K562 (cell line): ENCODE measurements at regions not wholly inside any gene's neighbourhood (a gene's known extent, or its start where the extent isn't known, plus 50 kb on each side); places are given as distances from the start of the nearest gene placed in this dataset.

ENCODE experiments used
- ATAC-seq: fragments of 200-7000 bp; cut with Tn5 transposase; 3 replicates; pipeline ENCODE4 v1.9.1; 2020; ENCODE audit warnings: moderate library complexity
- BruUV-seq: library from RNA; stranded (reverse); fragments of 400-500 nt; replicated peaks from 2 replicates; lab custom pipeline; 2021; lab: Mats Ljungman, UMichigan
- CTCF ChIA-PET: fragments of 300-600 bp; formaldehyde crosslinking; extraction: SDS; loops from one replicate; lab custom pipeline; 2021; ENCODE audit warnings: low intra/inter-chr PET ratio; lab: Yijun Ruan, JAX
- POLR2A ChIA-PET: fragments of 300-600, 350-650 bp; sonication (Branson Sonifier 250); formaldehyde crosslinking; extraction: SDS; loops from one replicate; lab custom pipeline; 2021; ENCODE audit warnings: antibody characterized with exemption, inconsistent platforms; lab: Yijun Ruan, JAX
- DNase-seq, 4 experiments: peaks; one replicate each; pipeline versions ENCODE4 v3.0.0 to v3.0.0-alpha.2; 2011 to 2018; ENCODE audit warnings: low spot score in 3 of 4, mixed read lengths in 3 of 4; ENCODE audit errors: extremely low read depth in 1 of 4
- FAIRE-seq: peaks from 2 replicates; lab custom pipeline; 2011; peaks lifted over from hg19 to GRCh38; lab: Jason Lieb, UNC
- H2AFZ ChIP-seq: 2 replicates; pipeline ENCODE4 v1.6.0; 2011; ENCODE audit warnings: low read depth, low read length, control low read depth, inconsistent platforms
- H3K27ac ChIP-seq: fragments of 200-600 bp; 3 replicates; pipeline ENCODE4 v1.8.0; 2011; ENCODE audit warnings: low read depth, mild to moderate bottlenecking, control low read depth, inconsistent platforms, low read length, moderate library complexity, mixed read lengths; ENCODE audit errors: extremely low read depth
- H3K27me3 ChIP-seq, 2 experiments: fragments of 300-600 bp in 1 of 2; 2 replicates in 1 of 2; 3 replicates in 1 of 2; pipeline versions ENCODE4 v1.6.0 to v1.8.0; 2011; ENCODE audit warnings: inconsistent platforms in 2 of 2, low read length in 2 of 2, mild to moderate bottlenecking in 1 of 2, mixed read lengths in 1 of 2, moderate library complexity in 1 of 2; ENCODE audit not compliant: control insufficient read depth in 2 of 2, insufficient read depth in 2 of 2
- H3K36me3 ChIP-seq: fragments of 300-600 bp; 3 replicates; pipeline ENCODE4 v1.8.0; 2011; ENCODE audit warnings: mild to moderate bottlenecking, low read length, inconsistent platforms; ENCODE audit not compliant: control insufficient read depth, insufficient read depth
- H3K4me1 ChIP-seq, 2 experiments: fragments of 200-600 bp in 1 of 2; replicated peaks in 1 of 2; 2 replicates in 1 of 2; 3 replicates in 1 of 2; pipeline versions ENCODE4 v1.5.1 to v1.8.0; 2011; ENCODE audit warnings: inconsistent platforms in 2 of 2, low read length in 2 of 2, mild to moderate bottlenecking in 1 of 2, mixed read lengths in 1 of 2, moderate library complexity in 1 of 2; ENCODE audit not compliant: control insufficient read depth in 2 of 2, insufficient read depth in 2 of 2
- H3K4me2 ChIP-seq: 2 replicates; pipeline ENCODE4 v1.6.1; 2011; ENCODE audit warnings: low read length, control low read depth, inconsistent platforms, mixed read lengths; ENCODE audit not compliant: insufficient read depth
- H3K4me3 ChIP-seq: fragments of 200-600 bp; sonication (generic), shearing (Covaris generic); 2 replicates; pipeline ENCODE4 v1.5.1; 2016; ENCODE audit warnings: control low read depth, inconsistent platforms
- H3K79me2 ChIP-seq: fragments of 200-600 bp; 3 replicates; pipeline ENCODE4 v1.8.0; 2011; ENCODE audit warnings: low read length, inconsistent platforms; ENCODE audit not compliant: control insufficient read depth, insufficient read depth
- H3K9ac ChIP-seq, 2 experiments: 2 replicates each; pipeline versions ENCODE4 v1.6.0 to v1.6.1; 2011; ENCODE audit warnings: low read depth in 2 of 2, low read length in 2 of 2, control low read depth in 1 of 2, inconsistent platforms in 1 of 2, mild to moderate bottlenecking in 1 of 2, mixed read lengths in 1 of 2; ENCODE audit not compliant: insufficient read depth in 1 of 2
- H3K9me1 ChIP-seq: one replicate; pipeline ENCODE4 v1.6.0; 2011; ENCODE audit warnings: inconsistent platforms, mild to moderate bottlenecking, low read length, moderate library complexity; ENCODE audit not compliant: control insufficient read depth, insufficient read depth
- H3K9me3 ChIP-seq: replicated peaks from 2 replicates; pipeline ENCODE4 v1.5.1; 2011; ENCODE audit warnings: low read depth, low read length, inconsistent platforms; ENCODE audit not compliant: control insufficient read depth, insufficient read depth
- H4K20me1 ChIP-seq: replicated peaks from 2 replicates; pipeline ENCODE4 v1.6.1; 2011; ENCODE audit warnings: low read length, inconsistent platforms, mixed read lengths; ENCODE audit not compliant: control insufficient read depth, insufficient read depth
- BMI1 ChIP-seq: fragments of 150-350 bp; IDR thresholded peaks from 2 replicates; pipeline ENCODE4 v1.6.1; 2014; ENCODE audit warnings: low read length
- CREB1 ChIP-seq, 2 experiments: sonication (generic) in 1 of 2; formaldehyde crosslinking in 1 of 2; IDR thresholded peaks; 2 replicates each; pipeline versions ENCODE4 v1.6.1 to v1.8.0; 2012 to 2022; ENCODE audit warnings: inconsistent platforms in 1 of 2, mild to moderate bottlenecking in 1 of 2, missing genetic modification reagents in 1 of 2, moderate library complexity in 1 of 2
- DDX20 ChIP-seq: fragments of 450-650 bp; IDR thresholded peaks from 2 replicates; pipeline ENCODE4 v1.6.1; 2016; ENCODE audit warnings: missing genetic modification characterization, low read depth, mild to moderate bottlenecking, missing compliant biosample characterization, moderate library complexity
- DMBX1 ChIP-seq: fragments of 250-450 bp; sonication (Bioruptor Pico); IDR thresholded peaks from 2 replicates; pipeline ENCODE4 v1.8.0; 2022; ENCODE audit warnings: inconsistent platforms, mild to moderate bottlenecking, moderate library complexity, borderline replicate concordance
- DPF2 ChIP-seq: fragments of 450-650 bp; IDR thresholded peaks from 2 replicates; pipeline ENCODE4 v1.6.1; 2016
- FOXJ2 ChIP-seq: fragments of 200-800 bp; sonication (Bioruptor generic); IDR thresholded peaks from 2 replicates; pipeline ENCODE4 v1.6.1; 2016; ENCODE audit warnings: missing genetic modification characterization, missing compliant biosample characterization
- HNRNPL ChIP-seq: fragments of 200-400 bp; formaldehyde crosslinking; IDR thresholded peaks from 2 replicates; pipeline ENCODE4 v1.6.1; 2017; ENCODE audit warnings: low read depth, mild to moderate bottlenecking, low read length
- NCOA1 ChIP-seq: fragments of 450-650 bp; IDR thresholded peaks from 2 replicates; pipeline ENCODE4 v1.6.1; 2016; ENCODE audit warnings: low read depth
- NCOA2 ChIP-seq, 2 experiments: fragments of 450-650 bp; IDR thresholded peaks; 2 replicates each; pipeline ENCODE4 v1.6.1; 2018; ENCODE audit warnings: mild to moderate bottlenecking in 2 of 2, moderate library complexity in 1 of 2; ENCODE audit not compliant: partially characterized antibody in 2 of 2
- NUFIP1 ChIP-seq: fragments of 450-650 bp; IDR thresholded peaks from 2 replicates; pipeline ENCODE4 v1.6.1; 2018; ENCODE audit not compliant: partially characterized antibody
- PML ChIP-seq: IDR thresholded peaks from 2 replicates; pipeline ENCODE4 v1.6.1; 2012; ENCODE audit warnings: low read length, inconsistent platforms
- SIX5 ChIP-seq, 2 experiments: IDR thresholded peaks; 2 replicates each; pipeline ENCODE4 v1.6.1; 2011; ENCODE audit warnings: low read length in 2 of 2, borderline replicate concordance in 1 of 2, low read depth in 1 of 2, mild to moderate bottlenecking in 1 of 2, moderate library complexity in 1 of 2; ENCODE audit not compliant: insufficient read depth in 1 of 2
- SOX6 ChIP-seq: fragments of 450-650 bp; IDR thresholded peaks from 2 replicates; pipeline ENCODE4 v1.6.1; 2014; ENCODE audit warnings: mild to moderate bottlenecking
- ZNF175 ChIP-seq: fragments of 200-800 bp; sonication (Bioruptor generic); IDR thresholded peaks from 2 replicates; pipeline ENCODE4 v1.6.1; 2016; ENCODE audit warnings: low read depth, mild to moderate bottlenecking, missing genetic modification characterization, missing compliant biosample characterization
- ZNF311 ChIP-seq: fragments of 250-450 bp; sonication (Bioruptor Pico); IDR thresholded peaks from 2 replicates; pipeline ENCODE4 v1.4.0; 2020; ENCODE audit warnings: mild to moderate bottlenecking, moderate library complexity
- WGBS: fragments of 100-300 bp; shearing (Covaris generic); methylation state at CpG from one replicate; pipeline ENCODE4 v1.1.6; 2016; ENCODE audit warnings: low coverage, mixed read lengths; ENCODE audit not compliant: insufficient coverage; ENCODE audit errors: missing lambda C conversion rate; 5-methylcytosine and 5-hydroxymethylcytosine counted together
- in situ Hi-C: fragments of 300-500 bp; cut with MboI; formaldehyde crosslinking; loops from 4 replicates; pipeline ENCODE4 v1.15.0; 2018; ENCODE audit warnings: inconsistent platforms, mixed read lengths
- intact Hi-C: fragments of 100-400 bp; cut with micrococcal nuclease; formaldehyde crosslinking; loops from 2 replicates; pipeline ENCODE4 v1.14.2; 2022
- TF ChIP-seq, protein P1 (sequence below), 2 experiments: fragments of 450-650 bp in 1 of 2; sonication (generic) in 1 of 2; formaldehyde crosslinking in 1 of 2; IDR thresholded peaks in 1 of 2; conservative IDR thresholded peaks in 1 of 2; 2 replicates each; pipeline versions ENCODE4 v1.6.1 to v1.8.1; 2016 to 2023; ENCODE audit warnings: mild to moderate bottlenecking in 2 of 2, moderate library complexity in 2 of 2, inconsistent platforms in 1 of 2, missing genetic modification reagents in 1 of 2
- TF ChIP-seq, protein P2 (sequence below): fragments of 250-450 bp; sonication (Bioruptor Pico); IDR thresholded peaks from 2 replicates; pipeline ENCODE4 v1.4.0; 2020; ENCODE audit warnings: mild to moderate bottlenecking, moderate library complexity, borderline replicate concordance
- TF ChIP-seq, protein P3 (sequence below), 2 experiments: fragments of 450-650 bp; conservative IDR thresholded peaks; 2 replicates each; pipeline ENCODE4 v1.6.1; 2017; ENCODE audit warnings: mild to moderate bottlenecking in 2 of 2, moderate library complexity in 2 of 2

DNA sequence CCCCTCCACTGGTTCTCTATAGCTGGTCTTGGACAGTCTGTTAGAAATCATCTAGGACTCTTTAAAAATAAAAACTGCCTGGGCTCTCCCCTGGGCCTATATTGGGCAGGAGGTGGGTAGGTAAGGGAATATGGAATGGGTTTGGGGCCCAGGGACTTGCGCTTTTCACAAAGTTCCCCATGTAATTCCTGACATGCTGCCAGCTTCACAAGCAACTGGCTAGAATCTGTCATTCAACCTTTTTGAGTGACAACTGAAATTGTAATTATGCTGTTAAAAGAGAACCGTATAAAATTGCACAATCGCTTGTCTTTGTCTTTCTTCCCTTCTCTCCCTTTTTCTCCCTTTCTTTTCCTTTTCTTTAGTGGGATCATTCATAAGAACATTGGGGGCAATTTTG is 603.1 kb downstream of the EBF1 start:
- Histone ChIP-seq H3K27ac (no peak overlapping the region), H3K9ac (no peak overlapping the region), H3K9me3 (no peaks in the 10 kb centered on the region), H3K79me2 (no peaks in the 10 kb centered on the region), H3K4me1 (no peaks in the 10 kb centered on the region), H3K27me3 (no peaks in the 10 kb centered on the region), H4K20me1 (no peaks in the 10 kb centered on the region), H3K4me3 (no peak overlapping the region), H3K4me2 (no peak overlapping the region), H3K36me3 (no peaks in the 10 kb centered on the region), H2AFZ (no peak overlapping the region), H3K9me1 (no peaks in the 10 kb centered on the region)
- intact Hi-C loops (no loop called here), in situ Hi-C loops (no loop called here)
- FAIRE-seq = no peak
- no TSS peak for BruUV-seq
- ChIA-PET CTCF (no interaction called here), POLR2A (no interaction called here)
- no peak for ATAC-seq
- no peak for DNase-seq
- WGBS = 3% methylated on average over 3 of the region's 3 CpGs
- no peak for TF ChIP-seq NUFIP1
- no peak for TF ChIP-seq DDX20 (tag)
- TF ChIP-seq BMI1 = no peak
- TF ChIP-seq NCOA2 (IDR thresholded peaks at IDR 0.05; ENCODE audit: partially characterized antibody in 2 of 2) = no peak
- TF ChIP-seq, protein P1, sequence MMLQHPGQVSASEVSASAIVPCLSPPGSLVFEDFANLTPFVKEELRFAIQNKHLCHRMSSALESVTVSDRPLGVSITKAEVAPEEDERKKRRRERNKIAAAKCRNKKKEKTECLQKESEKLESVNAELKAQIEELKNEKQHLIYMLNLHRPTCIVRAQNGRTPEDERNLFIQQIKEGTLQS (IDR thresholded peaks at IDR 0.05) = no peak
- TF ChIP-seq, protein P1 (CRISPR knock-in tag; conservative IDR thresholded peaks at IDR 0.05) = no peak
- TF ChIP-seq, protein P2, sequence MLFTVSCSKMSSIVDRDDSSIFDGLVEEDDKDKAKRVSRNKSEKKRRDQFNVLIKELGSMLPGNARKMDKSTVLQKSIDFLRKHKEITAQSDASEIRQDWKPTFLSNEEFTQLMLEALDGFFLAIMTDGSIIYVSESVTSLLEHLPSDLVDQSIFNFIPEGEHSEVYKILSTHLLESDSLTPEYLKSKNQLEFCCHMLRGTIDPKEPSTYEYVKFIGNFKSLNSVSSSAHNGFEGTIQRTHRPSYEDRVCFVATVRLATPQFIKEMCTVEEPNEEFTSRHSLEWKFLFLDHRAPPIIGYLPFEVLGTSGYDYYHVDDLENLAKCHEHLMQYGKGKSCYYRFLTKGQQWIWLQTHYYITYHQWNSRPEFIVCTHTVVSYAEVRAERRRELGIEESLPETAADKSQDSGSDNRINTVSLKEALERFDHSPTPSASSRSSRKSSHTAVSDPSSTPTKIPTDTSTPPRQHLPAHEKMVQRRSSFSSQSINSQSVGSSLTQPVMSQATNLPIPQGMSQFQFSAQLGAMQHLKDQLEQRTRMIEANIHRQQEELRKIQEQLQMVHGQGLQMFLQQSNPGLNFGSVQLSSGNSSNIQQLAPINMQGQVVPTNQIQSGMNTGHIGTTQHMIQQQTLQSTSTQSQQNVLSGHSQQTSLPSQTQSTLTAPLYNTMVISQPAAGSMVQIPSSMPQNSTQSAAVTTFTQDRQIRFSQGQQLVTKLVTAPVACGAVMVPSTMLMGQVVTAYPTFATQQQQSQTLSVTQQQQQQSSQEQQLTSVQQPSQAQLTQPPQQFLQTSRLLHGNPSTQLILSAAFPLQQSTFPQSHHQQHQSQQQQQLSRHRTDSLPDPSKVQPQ (CRISPR knock-in tag) = no peak
- no peak for TF ChIP-seq ZNF311
- TF ChIP-seq, protein P3, sequence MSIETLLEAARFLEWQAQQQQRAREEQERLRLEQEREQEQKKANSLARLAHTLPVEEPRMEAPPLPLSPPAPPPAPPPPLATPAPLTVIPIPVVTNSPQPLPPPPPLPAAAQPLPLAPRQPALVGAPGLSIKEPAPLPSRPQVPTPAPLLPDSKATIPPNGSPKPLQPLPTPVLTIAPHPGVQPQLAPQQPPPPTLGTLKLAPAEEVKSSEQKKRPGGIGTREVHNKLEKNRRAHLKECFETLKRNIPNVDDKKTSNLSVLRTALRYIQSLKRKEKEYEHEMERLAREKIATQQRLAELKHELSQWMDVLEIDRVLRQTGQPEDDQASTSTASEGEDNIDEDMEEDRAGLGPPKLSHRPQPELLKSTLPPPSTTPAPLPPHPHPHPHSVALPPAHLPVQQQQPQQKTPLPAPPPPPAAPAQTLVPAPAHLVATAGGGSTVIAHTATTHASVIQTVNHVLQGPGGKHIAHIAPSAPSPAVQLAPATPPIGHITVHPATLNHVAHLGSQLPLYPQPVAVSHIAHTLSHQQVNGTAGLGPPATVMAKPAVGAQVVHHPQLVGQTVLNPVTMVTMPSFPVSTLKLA (conservative IDR thresholded peaks at IDR 0.05) = no peak
- TF ChIP-seq HNRNPL = no peak
- no peak for TF ChIP-seq SOX6
- no peak for TF ChIP-seq NCOA1
- TF ChIP-seq ZNF175 (CRISPR knock-in tag) = no peak
- no peak for TF ChIP-seq SIX5 (IDR thresholded peaks at IDR 0.05; ENCODE audit: borderline replicate concordance in 1 of 2, insufficient read depth in 1 of 2, low read depth in 1 of 2, low read length in 2 of 2)
- TF ChIP-seq DMBX1 (CRISPR knock-in tag) = no peak
- no peak for TF ChIP-seq FOXJ2
- no peak for TF ChIP-seq CREB1 (IDR thresholded peaks at IDR 0.05)
- TF ChIP-seq CREB1 (CRISPR knock-in tag; IDR thresholded peaks at IDR 0.05) = no peak
- no peak for TF ChIP-seq DPF2
- TF ChIP-seq PML = no peak
